ENCODE measurements at regions not wholly inside any gene's neighbourhood (a gene's known extent, or its start where the extent isn't known, plus 50 kb on each side); places are given as distances from the start of the nearest gene placed in this dataset.

GRCh38 chr1:219521325-219521724, 91.6 kb downstream of the ZC3H11B start:
- TF ChIP-seq, protein P1, sequence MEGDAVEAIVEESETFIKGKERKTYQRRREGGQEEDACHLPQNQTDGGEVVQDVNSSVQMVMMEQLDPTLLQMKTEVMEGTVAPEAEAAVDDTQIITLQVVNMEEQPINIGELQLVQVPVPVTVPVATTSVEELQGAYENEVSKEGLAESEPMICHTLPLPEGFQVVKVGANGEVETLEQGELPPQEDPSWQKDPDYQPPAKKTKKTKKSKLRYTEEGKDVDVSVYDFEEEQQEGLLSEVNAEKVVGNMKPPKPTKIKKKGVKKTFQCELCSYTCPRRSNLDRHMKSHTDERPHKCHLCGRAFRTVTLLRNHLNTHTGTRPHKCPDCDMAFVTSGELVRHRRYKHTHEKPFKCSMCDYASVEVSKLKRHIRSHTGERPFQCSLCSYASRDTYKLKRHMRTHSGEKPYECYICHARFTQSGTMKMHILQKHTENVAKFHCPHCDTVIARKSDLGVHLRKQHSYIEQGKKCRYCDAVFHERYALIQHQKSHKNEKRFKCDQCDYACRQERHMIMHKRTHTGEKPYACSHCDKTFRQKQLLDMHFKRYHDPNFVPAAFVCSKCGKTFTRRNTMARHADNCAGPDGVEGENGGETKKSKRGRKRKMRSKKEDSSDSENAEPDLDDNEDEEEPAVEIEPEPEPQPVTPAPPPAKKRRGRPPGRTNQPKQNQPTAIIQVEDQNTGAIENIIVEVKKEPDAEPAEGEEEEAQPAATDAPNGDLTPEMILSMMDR (IDR thresholded peaks at IDR 0.05; ENCODE audit: insufficient read depth, low read length, poor library complexity, severe bottlenecking): no peak
- no peak for TF ChIP-seq EZH2phosphoT487 (conservative IDR thresholded peaks at IDR 0.05; ENCODE audit: low read length)
